ENCODE measurements at regions not wholly inside any gene's neighbourhood (a gene's known extent, or its start where the extent isn't known, plus 50 kb on each side); places are given as distances from the start of the nearest gene placed in this dataset.

DNA sequence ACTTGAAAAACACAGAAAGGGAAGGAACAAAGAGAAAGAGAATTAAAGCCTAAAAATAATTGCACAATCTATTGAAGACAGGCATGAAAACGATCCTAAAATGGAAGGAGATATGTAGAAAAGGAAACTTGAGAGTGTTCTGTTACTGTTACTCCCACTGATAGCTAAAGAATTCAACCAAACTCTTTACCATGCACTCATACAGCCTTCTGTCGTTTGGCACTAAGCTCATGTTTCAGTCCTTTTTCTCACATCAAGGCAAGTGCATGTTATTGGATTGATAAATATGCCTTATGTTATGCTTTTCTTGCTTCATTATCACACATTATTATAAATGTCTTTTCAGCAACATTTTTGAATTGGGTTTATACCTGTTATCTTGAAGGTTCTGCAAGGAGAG is 696.5 kb downstream of the EFNA5 start:
- DNase-seq, result no peak

DNA sequence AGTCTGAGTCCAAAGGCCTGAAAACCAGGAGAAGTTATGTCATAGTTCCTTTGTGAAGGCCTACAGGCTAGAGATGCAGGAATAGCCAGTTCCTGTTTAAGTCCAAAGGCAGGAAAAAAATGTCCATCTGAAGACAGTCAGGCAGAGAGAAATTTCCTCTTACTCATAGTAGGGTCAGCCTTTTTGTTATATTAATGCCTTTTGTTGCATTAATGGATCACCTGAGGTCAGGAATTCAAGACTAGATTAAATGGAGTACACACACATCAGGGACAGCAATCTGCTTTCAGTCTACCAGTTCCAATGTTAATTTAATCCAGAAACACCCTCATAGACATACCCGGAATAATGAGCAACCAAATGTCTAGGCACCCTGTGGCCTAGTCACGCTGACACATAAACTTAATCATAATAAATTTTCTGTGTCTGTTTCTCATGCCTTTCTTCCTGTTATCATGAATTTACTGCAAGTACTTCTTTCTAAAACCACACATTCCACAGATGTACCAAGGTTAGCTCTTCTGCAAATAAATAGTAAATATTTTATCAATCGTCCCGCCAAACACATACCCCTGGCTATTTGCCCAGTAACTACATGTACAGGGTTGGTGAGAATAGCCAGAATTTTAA is 703.9 kb downstream of the EFNA5 start:
- no peak for DNase-seq

DNA sequence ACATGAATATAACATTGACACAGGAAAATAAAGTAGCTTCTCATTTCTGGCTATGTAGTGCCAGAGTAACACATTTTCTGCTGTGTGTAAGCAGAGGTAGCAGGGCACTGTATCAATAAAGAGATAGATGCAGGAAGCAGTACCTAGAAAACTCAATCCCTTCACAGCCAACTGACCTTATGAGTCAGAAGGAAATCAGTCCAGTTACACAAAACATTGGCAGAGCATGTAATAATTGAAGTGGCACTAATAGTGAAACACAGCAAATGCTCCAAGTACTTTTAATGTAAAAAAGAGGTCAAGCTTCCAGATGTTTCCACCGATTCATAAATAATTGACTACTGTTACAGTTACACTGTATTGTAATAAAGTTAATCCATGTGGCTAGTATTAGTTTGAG is 706.6 kb downstream of the EFNA5 start:
- DNase-seq, result no peak

DNA sequence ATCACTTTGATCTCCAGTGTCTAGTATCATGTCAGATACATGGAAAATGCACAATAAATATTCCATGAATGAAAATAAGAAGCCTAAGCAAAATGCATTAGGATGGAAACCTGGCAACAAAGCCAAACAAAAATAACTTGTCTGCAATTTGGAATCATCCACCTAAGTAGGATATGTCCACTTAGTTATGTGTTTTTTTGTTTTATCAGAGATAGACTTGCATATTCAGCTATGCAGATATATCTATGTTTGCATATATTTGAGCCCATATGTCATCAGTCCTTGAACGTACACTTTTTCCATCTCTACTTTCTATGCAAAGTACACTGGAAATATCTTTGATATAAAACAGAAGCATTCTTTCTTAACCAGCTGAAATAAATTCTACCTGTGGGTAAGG is 707.1 kb downstream of the EFNA5 start:
- DNase-seq, result no peak

DNA sequence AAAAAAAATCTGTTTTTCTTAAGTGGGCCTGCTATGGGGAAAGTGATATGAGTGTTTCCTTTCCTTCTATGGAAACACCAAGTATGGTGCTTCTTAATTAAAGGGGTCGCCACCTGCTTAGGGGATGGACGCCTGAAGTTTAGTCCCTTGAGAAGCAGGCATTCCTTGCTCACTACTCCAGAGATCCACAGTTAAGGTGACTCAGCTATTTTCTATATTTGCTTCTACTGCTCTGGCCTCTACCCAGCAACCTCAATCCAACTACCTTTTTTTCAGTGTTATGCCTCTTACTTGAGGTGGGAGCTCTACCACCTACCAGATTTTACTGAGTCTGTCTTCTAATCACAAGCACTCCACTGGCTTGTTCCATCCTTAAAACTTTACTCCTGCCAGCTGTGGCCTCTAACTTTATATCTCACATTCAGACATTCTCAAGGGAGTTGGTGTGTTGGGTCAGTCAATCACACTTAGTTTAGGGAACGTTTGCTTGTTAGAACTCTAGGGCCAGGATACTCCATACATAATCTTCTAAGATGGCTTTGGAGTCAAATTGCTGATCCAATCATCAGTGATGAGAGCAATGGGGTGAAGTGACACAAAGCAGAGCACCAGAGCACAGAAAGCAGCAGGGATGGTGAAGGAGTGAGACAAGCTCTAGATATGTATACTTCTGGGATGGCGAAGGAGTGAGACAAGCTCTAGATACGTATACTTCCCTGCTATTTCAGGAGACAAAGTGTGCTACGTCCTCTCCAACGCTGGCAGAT is 708.1 kb downstream of the EFNA5 start:
- no peak for DNase-seq

DNA sequence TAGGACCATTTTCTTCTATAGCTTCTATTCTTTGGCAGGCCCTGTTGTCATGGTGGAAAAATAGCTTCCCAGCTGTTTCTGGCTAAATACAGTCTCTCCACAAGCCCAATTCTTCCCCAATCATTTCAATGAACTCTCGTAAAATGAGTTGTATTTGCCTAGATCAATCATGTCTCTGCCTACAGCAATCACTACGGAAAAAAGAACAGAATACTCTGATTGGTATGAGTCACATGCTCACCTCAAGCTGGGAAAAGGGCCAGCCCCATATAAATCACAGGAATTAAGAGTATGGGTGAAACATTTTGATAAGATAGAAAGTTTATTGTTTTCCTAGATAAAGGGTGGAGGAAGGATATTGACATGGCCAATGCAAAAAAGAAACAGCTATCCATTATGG is 711.4 kb downstream of the EFNA5 start:
- no peak for DNase-seq

DNA sequence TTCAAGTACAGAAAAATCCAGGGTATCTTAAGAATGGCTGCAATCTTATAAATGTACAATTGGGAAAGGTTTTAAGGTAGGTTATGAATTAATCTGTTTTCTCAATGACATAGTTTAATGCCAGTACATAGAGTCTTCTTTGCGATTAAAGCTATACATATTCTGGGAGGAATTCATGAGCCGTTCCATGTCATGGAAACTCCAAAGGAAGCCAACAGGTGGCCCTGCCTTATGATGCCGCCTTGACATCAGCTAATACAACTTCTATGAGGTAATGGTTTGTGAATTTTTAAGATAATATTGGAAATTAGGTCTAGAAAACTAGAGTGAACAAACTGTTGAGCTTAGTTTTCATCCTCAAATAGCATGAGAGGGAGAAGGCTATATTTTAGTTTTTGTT is 713.4 kb downstream of the EFNA5 start:
- no peak for DNase-seq

DNA sequence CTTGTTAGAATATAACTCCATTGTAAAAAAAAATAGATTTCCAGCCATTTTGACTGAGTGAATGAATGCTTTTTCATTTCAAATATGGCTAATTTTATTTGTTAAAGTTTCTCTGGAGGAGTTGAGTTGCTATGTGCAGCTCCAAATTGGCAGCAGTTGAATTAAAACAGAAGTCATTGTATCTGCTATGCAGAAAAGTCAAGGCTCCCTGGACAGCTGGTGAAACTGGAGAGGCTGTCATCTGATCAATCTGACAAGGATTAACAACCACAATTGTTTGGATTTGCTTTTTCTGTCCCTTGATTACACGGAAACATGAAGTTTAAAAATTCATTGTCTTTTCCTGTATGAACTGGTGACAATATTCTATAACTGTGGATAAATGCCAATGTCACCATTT is 713.9 kb downstream of the EFNA5 start:
- no peak for DNase-seq

DNA sequence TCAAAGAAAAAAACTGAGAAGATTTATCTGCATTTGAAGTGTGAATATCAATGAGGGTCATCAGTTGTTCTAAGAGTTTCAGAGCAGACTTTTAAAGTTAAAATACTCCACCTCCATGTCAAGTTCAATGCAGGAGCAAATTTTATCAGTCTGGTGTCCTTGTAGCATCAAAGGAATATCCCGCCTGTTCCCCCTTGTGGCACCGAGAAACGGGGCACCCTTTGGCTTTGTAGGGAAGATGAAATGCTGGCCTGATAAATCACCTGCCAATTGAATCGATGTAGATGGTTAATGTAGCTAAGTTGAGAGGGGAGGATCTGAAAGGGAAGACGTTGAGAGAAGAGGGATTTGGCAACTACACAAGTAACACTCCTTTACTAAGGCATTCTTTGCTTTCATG is 714.5 kb downstream of the EFNA5 start:
- no peak for DNase-seq

DNA sequence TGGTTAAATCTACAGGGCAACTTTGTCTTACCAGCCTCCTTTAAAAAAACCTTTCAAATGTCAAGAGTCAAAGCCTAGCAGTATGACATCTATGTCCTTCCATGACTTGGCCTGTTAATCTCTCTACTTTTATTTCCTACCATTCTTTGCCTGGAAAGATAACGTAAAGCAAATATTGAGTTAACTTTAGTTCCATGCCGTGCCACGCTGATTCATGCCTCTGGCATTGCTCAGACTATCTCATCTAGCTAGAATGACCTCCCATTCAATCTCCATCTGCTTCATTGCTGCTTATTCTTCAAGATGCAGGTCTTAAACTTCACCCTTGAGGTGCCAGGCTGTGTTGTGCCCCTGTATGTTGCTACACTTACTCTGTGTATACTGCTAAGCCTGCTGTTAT is 729.8 kb downstream of the EFNA5 start:
- no peak for DNase-seq

DNA sequence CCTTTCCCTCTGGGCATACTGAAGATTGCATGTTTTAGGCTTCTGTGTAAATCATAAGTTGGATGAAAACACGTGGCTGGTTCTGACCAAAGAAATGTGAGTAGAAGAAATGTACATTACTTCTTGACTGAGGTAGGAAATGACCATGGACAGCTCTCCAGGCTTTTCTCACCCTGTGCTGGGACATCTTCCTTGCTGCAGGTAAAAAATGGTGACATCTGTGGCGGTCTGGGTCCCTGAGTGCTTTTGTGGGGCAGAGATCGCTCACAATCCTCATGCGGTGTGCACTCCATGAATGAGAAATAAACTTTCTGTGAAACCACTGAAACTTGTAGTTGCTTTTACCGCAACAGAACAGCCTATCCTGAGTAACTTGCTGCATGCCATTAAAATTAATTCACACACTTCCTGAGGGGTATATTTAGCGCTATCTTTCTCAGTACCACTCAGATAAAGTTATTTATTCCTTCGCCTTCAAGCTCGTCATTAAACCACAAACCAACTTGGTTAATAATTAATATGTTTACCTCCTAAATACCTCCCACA is 730.4 kb downstream of the EFNA5 start:
- no peak for DNase-seq

DNA sequence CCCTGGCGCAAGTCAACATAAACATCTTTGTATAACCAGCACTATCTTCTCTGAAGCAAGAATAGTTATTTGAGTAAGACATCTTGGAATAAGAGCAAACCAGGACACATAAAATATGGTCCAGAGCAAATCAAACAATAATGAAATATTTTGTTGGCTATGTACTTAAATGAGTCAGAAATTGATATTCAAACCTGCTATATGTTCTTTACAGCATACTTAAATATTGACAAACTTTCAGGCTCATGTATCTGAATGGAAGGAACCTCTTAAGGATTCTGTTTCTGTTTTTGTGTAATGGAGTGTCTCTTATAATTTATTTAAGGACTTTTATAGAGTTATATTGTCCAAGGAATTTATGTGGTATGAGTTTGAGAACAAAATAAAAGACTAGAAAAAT is 747.3 kb downstream of the EFNA5 start:
- DNase-seq, result no peak

DNA sequence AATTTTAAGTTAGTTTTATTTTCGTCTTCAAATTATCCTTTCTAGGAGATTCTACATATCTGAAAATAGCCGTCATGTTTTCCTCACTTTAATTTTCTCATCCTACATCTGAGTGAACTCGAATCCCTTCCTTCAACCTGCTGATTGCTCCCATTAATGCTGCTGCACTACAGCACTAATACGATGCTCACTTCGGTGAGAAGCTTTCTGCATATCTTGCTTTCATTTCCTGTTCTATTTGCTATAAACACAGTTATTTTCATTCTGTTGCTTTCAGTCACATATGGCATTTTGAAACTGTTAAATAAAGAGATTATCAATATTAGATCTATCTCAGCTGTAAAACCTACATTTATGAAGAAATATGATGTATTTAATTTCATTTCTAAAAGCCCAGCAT is 749.2 kb downstream of the EFNA5 start:
- no peak for DNase-seq

DNA sequence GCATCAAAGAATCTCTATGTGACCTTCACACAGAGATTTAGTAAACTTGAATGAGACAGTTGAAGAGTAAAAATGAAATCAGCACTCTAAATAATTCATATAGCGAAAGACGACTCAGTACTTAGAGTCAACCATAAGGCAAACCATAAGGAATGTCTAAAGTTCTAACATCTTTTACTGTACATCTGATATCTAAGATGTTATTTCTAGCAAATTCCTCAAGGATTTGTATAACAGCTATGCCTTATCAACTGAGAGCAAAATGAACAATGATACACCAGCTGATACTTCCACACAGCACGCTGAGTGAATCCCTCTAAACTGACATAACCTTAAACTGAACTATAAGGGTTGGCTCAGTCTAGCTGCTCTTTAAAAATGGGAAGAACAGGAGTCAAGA is 760.3 kb downstream of the EFNA5 start:
- no peak for DNase-seq

DNA sequence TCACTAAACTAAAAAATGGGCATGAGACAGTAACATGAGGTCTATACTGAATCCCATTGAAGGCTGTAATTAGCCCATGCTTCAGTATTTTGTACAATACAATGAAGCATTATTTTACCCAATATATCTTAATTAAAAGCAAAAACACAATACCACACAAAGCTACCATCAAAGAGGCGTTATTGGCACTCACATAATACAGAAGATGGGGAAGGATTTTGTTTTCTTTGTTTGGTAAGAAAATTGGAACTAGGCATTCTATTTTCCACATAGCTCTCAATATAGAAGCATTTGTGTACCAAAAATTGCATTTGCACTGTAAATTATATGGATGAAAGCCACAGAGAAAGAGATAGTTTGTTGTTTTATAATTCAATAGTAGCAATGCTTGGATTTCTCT is 761.0 kb downstream of the EFNA5 start:
- no peak for DNase-seq

DNA sequence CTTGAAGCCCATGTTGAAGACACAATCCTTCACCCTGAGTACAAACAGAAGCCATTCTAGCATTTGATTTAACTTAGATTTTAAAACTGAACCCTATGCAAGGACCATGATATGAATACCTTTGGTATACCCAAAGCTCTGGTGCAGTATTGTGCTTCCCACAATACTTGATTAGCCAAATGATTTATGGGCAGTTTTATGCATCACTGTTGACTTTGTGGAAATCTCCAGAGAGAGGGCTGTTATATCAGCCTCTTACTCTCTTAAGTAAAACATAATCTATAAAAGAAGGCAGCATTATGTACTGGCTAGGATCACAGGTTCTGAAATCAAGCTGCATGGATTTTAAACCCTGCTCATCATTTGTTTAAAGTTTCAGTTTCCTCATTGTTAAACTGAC is 762.8 kb downstream of the EFNA5 start:
- no peak for DNase-seq

DNA sequence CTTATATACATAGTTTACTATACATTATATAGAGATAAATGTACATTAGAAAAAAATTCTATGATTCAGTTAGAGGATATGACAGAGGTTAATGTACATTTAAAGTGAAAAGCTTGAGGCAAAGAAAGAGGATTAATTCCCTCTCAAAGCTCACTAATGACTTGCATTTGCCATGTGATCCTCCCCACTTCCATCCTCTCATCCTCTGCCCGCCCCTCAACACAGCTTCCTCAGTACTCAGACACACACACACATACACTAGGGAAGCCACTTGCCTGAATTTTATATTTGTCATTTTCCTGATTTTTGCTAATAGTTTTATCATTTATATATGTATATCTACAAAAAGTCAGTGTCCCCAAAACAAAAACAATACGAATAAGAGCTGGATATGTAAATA is 764.5 kb downstream of the EFNA5 start:
- no peak for DNase-seq

DNA sequence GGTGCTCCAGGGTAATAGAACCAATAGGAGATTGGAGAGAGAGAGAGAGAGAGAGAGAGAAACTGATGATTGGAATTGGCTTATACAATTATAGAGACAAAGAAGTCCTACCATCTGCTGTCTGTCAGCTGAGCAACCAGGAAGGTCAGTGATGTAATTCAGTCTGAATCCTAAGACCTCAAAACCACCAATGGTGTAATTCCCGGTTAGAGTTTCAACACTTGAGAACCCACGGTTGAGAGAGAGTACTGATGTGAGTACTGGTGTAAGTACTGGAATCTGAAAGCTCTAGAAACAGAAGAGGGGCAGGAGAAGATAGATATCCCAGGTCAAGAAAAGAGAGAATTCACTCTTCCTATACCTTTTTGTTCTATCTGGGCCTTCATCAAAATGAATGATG is 775.8 kb downstream of the EFNA5 start:
- DNase-seq, result no peak

DNA sequence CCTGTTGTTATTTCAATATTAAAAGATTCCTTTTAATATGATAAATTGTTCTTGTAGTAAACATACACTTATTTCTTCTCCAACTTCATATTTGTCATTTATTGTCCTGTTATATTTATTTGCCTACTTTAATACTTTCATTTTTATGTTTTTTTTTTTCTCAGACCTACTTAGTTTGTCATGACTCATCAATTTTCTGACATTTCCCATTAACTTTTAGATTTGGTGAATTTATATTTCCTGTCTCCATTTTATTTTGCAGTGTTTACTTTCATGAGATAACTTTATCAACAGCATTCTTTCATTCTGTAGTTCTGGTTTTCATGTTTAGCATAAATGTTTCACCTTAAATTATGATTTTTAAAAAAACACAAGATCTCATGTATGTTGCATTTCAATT is 788.7 kb downstream of the EFNA5 start:
- DNase-seq, result no peak

DNA sequence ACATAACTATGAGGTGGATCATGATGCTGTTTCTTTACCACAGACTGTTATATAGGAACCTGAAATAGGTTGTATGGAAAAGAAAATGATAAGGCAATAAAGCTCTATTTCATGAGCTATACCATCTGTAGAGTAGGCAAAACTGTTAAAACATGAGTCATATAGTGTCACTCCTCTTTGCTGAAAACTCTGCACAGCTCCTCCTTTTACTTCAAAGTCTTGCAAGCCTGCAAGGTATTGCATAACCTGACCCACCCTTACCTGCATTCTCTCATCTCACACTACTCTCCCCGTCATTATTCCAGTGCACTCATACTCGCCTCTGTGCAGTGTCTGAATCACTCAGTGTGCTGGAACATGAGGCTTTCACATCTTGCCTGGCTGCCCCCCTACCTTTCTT is 790.1 kb downstream of the EFNA5 start:
- DNase-seq, result no peak

DNA sequence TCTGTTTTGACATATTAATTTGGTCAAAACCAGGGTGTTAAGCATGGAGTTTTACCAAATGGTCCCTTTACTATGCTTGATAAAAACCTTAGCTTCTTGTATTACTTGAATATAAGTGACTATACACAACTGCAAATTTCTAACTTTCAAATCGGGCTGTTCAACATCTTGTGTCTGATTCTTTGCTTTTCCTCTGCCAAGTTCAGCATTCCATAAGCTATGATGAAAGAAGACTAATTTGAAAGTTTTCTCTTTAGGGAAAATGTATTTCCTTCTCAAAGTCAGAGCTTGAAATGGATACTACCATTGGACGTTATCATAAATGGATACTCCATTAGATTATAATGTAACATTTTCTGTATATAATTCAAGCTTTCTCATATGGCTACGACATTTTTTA is 792.9 kb downstream of the EFNA5 start:
- no peak for DNase-seq

DNA sequence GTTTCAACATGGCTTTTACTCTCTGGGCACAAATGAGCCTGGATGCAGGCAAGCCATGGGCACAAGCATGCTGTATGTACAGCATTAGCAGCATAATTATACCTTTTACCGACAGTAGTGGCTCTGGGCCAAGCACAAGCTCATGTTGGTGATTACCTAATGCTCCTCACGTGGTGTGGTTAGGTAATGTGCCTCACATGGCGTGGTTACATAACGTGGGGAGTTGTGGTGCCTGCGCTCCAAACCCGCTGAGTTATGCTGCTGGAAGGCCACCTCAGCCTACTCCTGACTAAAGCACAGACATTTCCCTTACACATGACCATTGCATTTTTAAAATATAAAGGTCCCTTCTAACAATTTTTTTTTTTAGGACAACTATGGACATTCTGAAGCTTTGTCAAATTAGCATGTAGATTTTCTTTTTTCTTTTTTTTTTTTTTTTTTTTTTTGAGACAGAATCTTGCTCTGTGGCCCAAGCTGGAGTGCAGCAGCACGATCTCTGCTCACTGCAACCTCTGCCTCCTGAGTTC is 794.0 kb downstream of the EFNA5 start:
- DNase-seq, result no peak

DNA sequence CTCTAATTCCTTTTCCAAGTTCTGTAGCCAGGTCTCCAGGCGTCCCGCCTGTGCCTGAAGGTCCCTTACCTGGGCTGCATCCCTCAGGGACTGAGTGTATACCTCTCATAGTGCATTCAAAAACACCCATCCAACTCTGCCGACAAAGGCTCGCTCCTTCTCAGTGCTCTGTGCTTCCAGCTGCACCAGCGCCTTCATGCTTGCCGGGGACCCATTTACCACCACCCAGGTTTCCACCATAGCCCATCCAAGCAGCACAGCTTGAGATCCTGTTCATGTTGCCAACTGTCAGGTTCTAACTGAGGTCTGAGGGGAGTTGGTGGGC is 794.5 kb downstream of the EFNA5 start:
- no peak for DNase-seq

DNA sequence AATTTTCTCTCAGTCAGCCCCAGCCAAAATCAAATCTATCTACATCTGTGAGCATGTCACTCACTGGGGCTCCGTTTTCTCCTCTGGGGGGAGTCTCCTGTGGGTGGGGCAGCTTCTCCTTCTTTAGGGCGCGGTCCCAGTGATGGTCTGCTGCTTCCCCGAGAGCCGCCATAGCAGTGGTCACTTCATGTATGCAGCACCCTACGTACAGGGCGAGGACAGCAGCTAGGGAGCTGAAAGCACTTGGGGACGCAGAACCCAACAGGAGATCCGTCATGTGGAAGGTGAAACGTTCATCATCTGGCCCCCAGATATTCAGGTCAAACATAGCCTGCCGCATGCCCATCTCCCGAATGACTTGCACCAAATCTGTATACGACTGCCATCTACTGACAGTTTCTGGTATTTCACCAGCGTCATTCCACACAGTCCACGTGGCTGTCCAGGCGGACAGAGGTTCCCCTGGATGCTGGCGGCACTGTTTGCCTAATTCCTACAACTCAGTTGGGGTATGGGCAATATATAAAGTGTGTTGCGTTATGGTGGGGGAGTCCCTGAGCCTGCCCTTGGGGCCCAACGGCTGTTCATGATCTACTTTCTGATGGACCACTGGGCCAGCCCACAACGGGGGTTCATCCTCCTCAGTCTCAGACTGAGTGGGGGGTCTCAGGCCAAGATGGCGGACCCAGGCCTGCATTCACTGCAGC is 795.0 kb downstream of the EFNA5 start:
- DNase-seq, result no peak

Measured in stimulated activated CD4-positive, alpha-beta T cell treated with anti-CD3 and anti-CD28 coated beads, Interleukin-1b, Interleukin-23, amount 100 ng/mL, for 48 hours (primary cell).